Brain microvascular endothelial cell (primary cell): ENCODE measurements at regions not wholly inside any gene's neighbourhood (a gene's known extent, or its start where the extent isn't known, plus 50 kb on each side); places are given as distances from the start of the nearest gene placed in this dataset.
"Not testable (repeated sequence)": the region's sequence is repeated elsewhere in the genome, so short reads cannot be mapped to it uniquely, and the experiment has no call there.

Source experiments
- DNase-seq: peaks from one replicate; pipeline ENCODE4 v3.0.0-alpha.2; 2020
- H3K27ac ChIP-seq: fragments of 250-450 bp; sonication (Bioruptor Pico); 2 replicates; pipeline ENCODE4 v1.5.1; 2020; ENCODE audit warnings: mild to moderate bottlenecking, moderate library complexity
- H3K27me3 ChIP-seq: fragments of 250-450 bp; sonication (Bioruptor Pico); replicated peaks from 2 replicates; pipeline ENCODE4 v1.5.1; 2020; ENCODE audit warnings: mild to moderate bottlenecking
- H3K36me3 ChIP-seq: fragments of 250-450 bp; sonication (Bioruptor Pico); replicated peaks from 2 replicates; pipeline ENCODE4 v1.5.1; 2020; ENCODE audit warnings: mild to moderate bottlenecking
- H3K4me3 ChIP-seq: 2 replicates; pipeline ENCODE4 v1.5.1; 2011; ENCODE audit warnings: low read depth, mild to moderate bottlenecking, control low read depth, low read length, moderate library complexity
- in situ Hi-C: cut with HindIII; loops from 2 replicates; pipeline ENCODE4 v1.10.0; 2017; ENCODE audit warnings: low sequenced_read_pairs, low pct_ligation_motif_present
- TF ChIP-seq, protein P1 (sequence below): IDR thresholded peaks from 2 replicates; pipeline ENCODE4 v1.5.1; 2011; ENCODE audit warnings: low read depth, mild to moderate bottlenecking, moderate library complexity, low read length, control low read depth, inconsistent platforms; ENCODE audit errors: missing control alignments

DNA sequence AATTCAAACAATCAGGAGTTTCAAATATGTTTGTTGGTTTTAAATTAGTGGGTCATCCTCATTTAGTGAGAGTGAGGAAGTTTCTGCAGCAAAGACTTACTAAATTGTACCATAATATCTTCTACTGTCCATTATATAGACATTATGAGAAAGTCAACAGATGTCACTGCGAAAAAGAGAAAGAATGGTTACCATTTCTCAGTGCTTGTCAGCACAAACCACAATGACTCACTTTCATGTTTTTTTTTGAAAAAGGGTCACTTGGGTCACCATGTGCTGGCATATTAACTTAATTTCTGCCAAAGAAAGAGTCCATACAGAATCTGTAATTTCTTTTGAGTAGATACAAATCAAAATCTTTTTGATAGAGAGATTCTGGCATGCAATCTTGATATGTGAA, 924.6 kb upstream of the FAT3 start:
- peak; percentile 54 for DNase-seq
- H3K36me3 ChIP-seq, result no peaks in the 10 kb centered on the region
- H3K27ac ChIP-seq, result no peak overlapping the region
- in situ Hi-C loops, result no loop called here
- H3K4me3 ChIP-seq, result no peak overlapping the region
- no peaks in the 10 kb centered on the region for H3K27me3 ChIP-seq
- TF ChIP-seq, protein P1, sequence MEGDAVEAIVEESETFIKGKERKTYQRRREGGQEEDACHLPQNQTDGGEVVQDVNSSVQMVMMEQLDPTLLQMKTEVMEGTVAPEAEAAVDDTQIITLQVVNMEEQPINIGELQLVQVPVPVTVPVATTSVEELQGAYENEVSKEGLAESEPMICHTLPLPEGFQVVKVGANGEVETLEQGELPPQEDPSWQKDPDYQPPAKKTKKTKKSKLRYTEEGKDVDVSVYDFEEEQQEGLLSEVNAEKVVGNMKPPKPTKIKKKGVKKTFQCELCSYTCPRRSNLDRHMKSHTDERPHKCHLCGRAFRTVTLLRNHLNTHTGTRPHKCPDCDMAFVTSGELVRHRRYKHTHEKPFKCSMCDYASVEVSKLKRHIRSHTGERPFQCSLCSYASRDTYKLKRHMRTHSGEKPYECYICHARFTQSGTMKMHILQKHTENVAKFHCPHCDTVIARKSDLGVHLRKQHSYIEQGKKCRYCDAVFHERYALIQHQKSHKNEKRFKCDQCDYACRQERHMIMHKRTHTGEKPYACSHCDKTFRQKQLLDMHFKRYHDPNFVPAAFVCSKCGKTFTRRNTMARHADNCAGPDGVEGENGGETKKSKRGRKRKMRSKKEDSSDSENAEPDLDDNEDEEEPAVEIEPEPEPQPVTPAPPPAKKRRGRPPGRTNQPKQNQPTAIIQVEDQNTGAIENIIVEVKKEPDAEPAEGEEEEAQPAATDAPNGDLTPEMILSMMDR, result no peak

DNA sequence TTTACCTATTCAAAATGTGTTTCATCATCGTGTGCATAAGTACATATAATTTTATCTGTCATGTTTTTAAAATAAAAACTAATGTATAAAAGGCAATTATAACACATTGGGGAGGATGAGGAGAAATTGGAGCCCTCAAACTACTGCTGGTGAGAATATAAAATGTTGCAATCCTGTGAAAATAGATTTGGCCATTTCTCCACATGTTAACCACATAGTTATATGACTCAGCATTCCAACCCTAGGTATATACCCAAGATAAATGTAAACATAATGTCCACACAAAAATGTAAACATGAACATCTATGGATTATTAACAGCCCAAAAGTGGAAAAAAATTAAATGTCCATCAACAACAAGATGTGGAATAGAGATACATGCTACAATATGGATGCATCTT, 928.0 kb upstream of the FAT3 start:
- H3K4me3 ChIP-seq, result no peak overlapping the region
- DNase-seq, result no peak
- in situ Hi-C loops, result no loop called here
- H3K36me3 ChIP-seq, result no peaks in the 10 kb centered on the region
- TF ChIP-seq, protein P1, result no peak
- no peak overlapping the region for H3K27ac ChIP-seq
- no peaks in the 10 kb centered on the region for H3K27me3 ChIP-seq

DNA sequence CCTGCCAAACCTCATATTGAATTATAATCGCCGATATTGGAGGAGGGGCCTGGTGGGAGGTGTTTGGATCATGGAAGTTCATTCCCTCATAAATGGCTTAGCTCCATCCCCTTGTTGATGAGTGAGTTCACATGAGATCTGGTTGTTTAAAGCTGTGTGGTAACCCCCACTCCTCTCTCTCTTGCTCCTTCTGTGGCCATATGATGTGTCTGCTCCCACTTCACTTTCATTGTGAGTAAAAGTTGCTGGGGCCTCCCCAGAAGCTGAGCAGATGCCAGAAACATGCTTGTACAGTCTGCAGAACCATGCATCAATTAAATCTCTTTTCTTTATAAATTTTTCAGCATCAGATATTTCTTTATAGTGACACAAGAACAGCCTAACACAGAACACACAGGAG, 929.0 kb upstream of the FAT3 start:
- TF ChIP-seq, protein P1, result no peak
- H3K27me3 ChIP-seq, result no peaks in the 10 kb centered on the region
- no peak for DNase-seq
- H3K27ac ChIP-seq, result no peak overlapping the region
- H3K36me3 ChIP-seq, result no peaks in the 10 kb centered on the region
- in situ Hi-C loops, result no loop called here
- no peak overlapping the region for H3K4me3 ChIP-seq

DNA sequence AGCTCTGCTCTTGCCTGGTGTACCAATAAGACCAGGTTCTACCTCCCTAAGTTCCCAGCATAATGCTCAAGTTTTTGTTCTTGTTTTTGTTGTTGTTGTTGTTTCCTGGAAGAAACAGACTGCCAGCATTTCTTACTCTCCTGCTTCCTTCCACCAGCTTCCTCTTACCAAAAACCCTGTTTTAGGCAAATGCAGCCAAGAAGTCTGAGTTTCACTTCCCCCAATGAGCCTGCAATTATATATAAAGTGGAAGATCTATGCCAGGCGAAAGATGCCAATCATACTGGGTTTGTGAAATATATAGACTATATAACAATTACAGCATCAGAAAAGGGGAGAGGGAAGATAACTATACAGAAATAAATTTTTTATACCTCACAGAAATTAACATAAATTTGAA, 931.5 kb upstream of the FAT3 start:
- Histone ChIP-seq H3K4me3 (no peak overlapping the region), H3K36me3 (no peaks in the 10 kb centered on the region), H3K27ac (no peak overlapping the region), H3K27me3 (no peaks in the 10 kb centered on the region)
- in situ Hi-C loops, result no loop called here
- no peak for DNase-seq
- TF ChIP-seq, protein P1, result no peak

DNA sequence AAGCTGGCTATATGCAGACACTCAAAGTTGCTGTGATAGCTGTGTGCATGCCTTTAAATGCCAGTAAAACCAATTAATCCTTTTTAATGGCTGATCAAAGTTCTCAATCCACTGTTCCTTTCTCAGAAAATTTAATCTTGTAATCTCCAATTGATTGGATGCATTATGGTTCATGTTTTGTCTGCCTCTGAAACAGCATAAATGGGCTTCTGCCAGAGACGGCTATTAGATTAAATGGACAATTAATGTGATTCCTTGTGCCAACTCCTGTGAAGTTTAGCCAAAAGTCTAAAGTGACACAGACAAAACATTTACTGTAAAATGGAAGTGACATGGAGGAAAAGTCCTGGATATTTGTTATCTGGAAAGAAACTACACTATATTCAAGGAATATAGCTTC, 952.5 kb upstream of the FAT3 start:
- TF ChIP-seq, protein P1, result no peak
- H3K36me3 ChIP-seq, result no peaks in the 10 kb centered on the region
- no peak for DNase-seq
- no peak overlapping the region for H3K27ac ChIP-seq
- H3K4me3 ChIP-seq, result no peak overlapping the region
- in situ Hi-C loops, result no loop called here
- no peaks in the 10 kb centered on the region for H3K27me3 ChIP-seq

DNA sequence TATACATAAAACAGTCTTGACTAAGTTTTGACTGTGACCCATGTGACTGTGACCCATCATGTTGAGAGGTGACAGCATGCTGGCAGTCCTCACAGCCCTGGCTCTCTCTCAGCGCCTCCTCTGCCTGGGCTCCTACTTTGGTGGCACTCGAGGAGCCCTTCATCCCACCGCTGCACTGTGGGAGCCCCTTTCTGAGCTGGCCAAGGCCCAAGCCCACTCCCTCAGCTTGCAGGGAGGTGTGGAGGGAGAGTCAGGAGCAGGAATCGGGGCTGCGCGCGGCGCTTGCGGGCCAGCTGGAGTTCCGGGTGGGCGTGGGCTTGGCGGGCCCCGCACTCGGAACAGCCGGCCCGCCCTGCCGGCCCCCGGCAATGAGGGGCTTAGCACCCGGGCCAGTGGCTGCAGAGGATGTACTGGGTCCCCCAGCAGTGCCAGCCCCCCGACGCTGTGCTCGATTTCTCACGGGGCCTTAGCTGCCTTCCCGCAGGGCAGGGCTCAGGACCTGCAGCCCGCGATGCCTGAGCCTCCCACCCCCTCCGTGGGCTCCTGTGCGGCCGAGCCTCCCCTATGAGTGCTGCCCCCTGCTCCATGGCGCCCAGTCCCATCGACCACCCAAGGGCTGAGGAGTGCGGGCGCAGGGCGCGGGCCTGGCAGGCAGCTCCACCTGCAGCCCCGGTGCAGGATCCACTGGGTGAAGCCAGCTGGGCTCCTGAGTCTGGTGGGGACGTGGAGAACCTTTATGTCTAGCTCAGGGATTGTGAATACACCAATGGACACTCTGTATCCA, 955.9 kb upstream of the FAT3 start:
- in situ Hi-C loops, H3K36me3 ChIP-seq, H3K4me3 ChIP-seq, H3K27me3 ChIP-seq, H3K27ac ChIP-seq, DNase-seq: not testable (repeated sequence)
